Psoas muscle (tissue), 7 donors: ENCODE measurements at regions not wholly inside any gene's neighbourhood (a gene's known extent, or its start where the extent isn't known, plus 50 kb on each side); places are given as distances from the start of the nearest gene placed in this dataset.

Experiments
- ATAC-seq, 4 donors: fragments of 200-7000 bp; cut with Tn5 transposase; one replicate each; pipeline ENCODE4 v1.9.1; 2020; ENCODE audit warnings: moderate library complexity in 3 of 4, mild to moderate bottlenecking in 2 of 4
- DNase-seq, 2 donors: peaks; one replicate each; pipeline ENCODE4 v3.0.0-alpha.2; 2020
- H3K27ac ChIP-seq: fragments of 200-600 bp; one replicate; pipeline ENCODE4 v1.8.0; 2022
- H3K27me3 ChIP-seq, 3 donors: fragments of 200-600 bp in 1 of 3; one replicate each; pipeline versions ENCODE4 v1.6.1 to v1.8.0; 2013 to 2022; ENCODE audit warnings: low read length in 2 of 3, mild to moderate bottlenecking in 2 of 3, moderate library complexity in 1 of 3; ENCODE audit not compliant: insufficient read depth in 3 of 3
- H3K36me3 ChIP-seq, 2 donors: fragments of 200-600 bp in 1 of 2; one replicate each; pipeline versions ENCODE4 v1.6.1 to v1.8.0; 2013 to 2022; ENCODE audit warnings: low read depth in 1 of 2, mild to moderate bottlenecking in 1 of 2, moderate library complexity in 1 of 2; ENCODE audit not compliant: insufficient read depth in 1 of 2
- H3K4me1 ChIP-seq: fragments of 200-600 bp; one replicate; pipeline ENCODE4 v1.8.0; 2022
- H3K4me3 ChIP-seq: fragments of 200-600 bp; one replicate; pipeline ENCODE4 v1.8.0; 2022; ENCODE audit warnings: mild to moderate bottlenecking
- H3K9me3 ChIP-seq: fragments of 200-600 bp; one replicate; pipeline ENCODE4 v1.8.0; 2022
- CTCF ChIP-seq: fragments of 200-600 bp; IDR thresholded peaks from one replicate; pipeline ENCODE4 v1.8.0; 2022; ENCODE audit warnings: antibody characterized with exemption
- WGBS, 3 donors: extraction: QIAGEN DNeasy Blood & Tissue Kit; methylation state at CpG; one replicate each; pipeline versions ENCODE4 v1.1.6 to v1.1.7; 2013; 5-methylcytosine and 5-hydroxymethylcytosine counted together
- intact Hi-C, 2 donors: fragments of 100-400 bp; cut with DNase I; formaldehyde crosslinking; loops; one replicate each; pipeline versions ENCODE4 v1.11.0 to v1.14.2; 2022
- donor health status: healthy with polysubstance abuse.
- donor health status: DM: no; HTN: no; CAD: no; lungs with moderate emphysema.
- donor health status: Bipolar disorder and iron deficiency.
- donor health status: healthy.
- donor health status: DM: yes; HTN: yes; CAD: no.
- donor health status: DM: no; HTN: no; CAD: no.
- donor health status: DM: yes; HTN: yes; CAD: no.

GRCh38 chr6:153778216-153778615 is 260.8 kb upstream of the OPRM1 start:
- Histone ChIP-seq H3K27ac (no peak overlapping the region), H3K9me3 (no peaks in the 10 kb centered on the region), H3K4me1 (no peaks in the 10 kb centered on the region), H3K36me3 (no peaks in the 10 kb centered on the region), H3K4me3 (no peak overlapping the region), H3K27me3 (no peaks in the 10 kb centered on the region)
- WGBS, 3 donors: 74 to 85% (median 85%) methylated on average over 2 of the region's 2 CpGs
- intact Hi-C loops: no loop called here
- ATAC-seq (no peak), DNase-seq (no peak)
- TF ChIP-seq CTCF: no peak

- DNase-seq (no peak), ATAC-seq (no peak)
- Histone ChIP-seq H3K27me3 (no peaks in the 10 kb centered on the region), H3K4me3 (no peak overlapping the region), H3K9me3 (no peaks in the 10 kb centered on the region), H3K36me3 (no peaks in the 10 kb centered on the region), H3K4me1 (no peaks in the 10 kb centered on the region), H3K27ac (no peak overlapping the region)
- intact Hi-C loops: no loop called here
- no peak for TF ChIP-seq CTCF
These were observed 267.5 kb upstream of the OPRM1 start for GRCh38 chr6:153771577-153771976.

GRCh38 chr6:153767127-153767526 is 271.9 kb upstream of the OPRM1 start:
- H3K4me1 ChIP-seq: no peaks in the 10 kb centered on the region
- no peaks in the 10 kb centered on the region for H3K36me3 ChIP-seq
- 79 to 85% (median 81%) methylated on average over 5 of the region's 5 CpGs for WGBS, 3 donors
- no peak for DNase-seq
- intact Hi-C loops: no loop called here
- ATAC-seq: no peak
- no peak overlapping the region for H3K27ac ChIP-seq
- TF ChIP-seq CTCF: no peak
- no peaks in the 10 kb centered on the region for H3K27me3 ChIP-seq
- H3K4me3 ChIP-seq: no peak overlapping the region
- no peaks in the 10 kb centered on the region for H3K9me3 ChIP-seq

- no peaks in the 10 kb centered on the region for H3K9me3 ChIP-seq
- no peaks in the 10 kb centered on the region for H3K27me3 ChIP-seq
- DNase-seq (no peak), ATAC-seq (no peak)
- no peak overlapping the region for H3K27ac ChIP-seq
- H3K4me3 ChIP-seq: no peak overlapping the region
- intact Hi-C loops: no loop called here
- WGBS, 3 donors: 14 to 21% (median 21%) methylated on average over 2 of the region's 2 CpGs
- H3K4me1 ChIP-seq: no peaks in the 10 kb centered on the region
- H3K36me3 ChIP-seq: no peaks in the 10 kb centered on the region
- no peak for TF ChIP-seq CTCF
These were observed 280.5 kb upstream of the OPRM1 start for GRCh38 chr6:153758516-153758915.

GRCh38 chr6:153735761-153736160 is 303.3 kb upstream of the OPRM1 start:
- Histone ChIP-seq H3K4me1 (no peaks in the 10 kb centered on the region), H3K36me3 (no peaks in the 10 kb centered on the region), H3K9me3 (no peaks in the 10 kb centered on the region), H3K4me3 (no peak overlapping the region), H3K27ac (no peak overlapping the region), H3K27me3 (no peaks in the 10 kb centered on the region)
- TF ChIP-seq CTCF: no peak
- 70 to 87% (median 74%) methylated on average over 5 of the region's 5 CpGs for WGBS, 3 donors
- DNase-seq: no peak
- intact Hi-C loops: no loop called here
- ATAC-seq: no peak
